Mucosa of rectum (tissue), 2 donors: ENCODE measurements at regions not wholly inside any gene's neighbourhood (a gene's known extent, or its start where the extent isn't known, plus 50 kb on each side); places are given as distances from the start of the nearest gene placed in this dataset.

ENCODE experiments used
- H3K27ac ChIP-seq, 2 donors: one replicate each; pipeline ENCODE4 v1.7.0; 2013; ENCODE audit warnings: inconsistent platforms in 2 of 2, low read depth in 2 of 2, low read length in 2 of 2
- H3K27me3 ChIP-seq, 2 donors: one replicate each; pipeline ENCODE4 v1.7.0; 2013; ENCODE audit warnings: low read length in 2 of 2; ENCODE audit not compliant: control insufficient read depth in 2 of 2, insufficient read depth in 2 of 2
- H3K36me3 ChIP-seq, 2 donors: one replicate each; pipeline ENCODE4 v1.7.0; 2013; ENCODE audit warnings: low read length in 2 of 2; ENCODE audit not compliant: control insufficient read depth in 2 of 2, insufficient read depth in 2 of 2
- H3K4me1 ChIP-seq, 2 donors: one replicate each; pipeline ENCODE4 v1.7.0; 2013; ENCODE audit warnings: low read length in 2 of 2, mild to moderate bottlenecking in 1 of 2; ENCODE audit not compliant: control insufficient read depth in 2 of 2, insufficient read depth in 2 of 2
- H3K4me3 ChIP-seq, 2 donors: one replicate each; pipeline ENCODE4 v1.7.0; 2013; ENCODE audit warnings: low read length in 2 of 2
- H3K9ac ChIP-seq, 2 donors: one replicate each; pipeline ENCODE4 v1.7.0; 2013; ENCODE audit warnings: low read length in 2 of 2, low read depth in 1 of 2, mild to moderate bottlenecking in 1 of 2
- H3K9me3 ChIP-seq, 2 donors: one replicate each; pipeline ENCODE4 v1.7.0; 2013; ENCODE audit warnings: low read length in 2 of 2; ENCODE audit not compliant: control insufficient read depth in 2 of 2
- donor health status: healthy.
- donor health status: Normal muscosa, but diverticular disease.

DNA sequence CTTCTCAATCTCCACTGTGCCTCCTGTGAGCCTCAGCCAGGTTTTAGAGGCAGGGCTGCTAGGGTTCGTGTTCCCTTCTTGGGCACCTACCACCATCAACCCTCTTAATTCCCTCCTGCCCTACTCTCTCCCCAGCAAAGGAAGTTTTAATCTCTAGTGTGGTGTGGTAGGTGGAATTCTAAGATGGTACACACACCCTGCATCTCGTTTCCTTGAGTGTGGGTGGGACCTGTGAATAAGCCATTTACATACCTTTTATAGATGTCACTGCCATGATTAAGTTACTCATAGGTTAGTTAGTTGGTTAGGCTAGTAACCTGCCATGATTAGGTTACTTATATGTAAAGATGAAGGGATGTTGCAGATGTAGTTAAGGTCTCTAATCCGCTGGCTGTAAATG, 114.8 kb upstream of the VRK1 start:
- Histone ChIP-seq H3K9ac (no peak overlapping the region), H3K9me3 (no peaks in the 10 kb centered on the region), H3K27ac (no peak overlapping the region), H3K36me3 (no peaks in the 10 kb centered on the region), H3K27me3 (no peaks in the 10 kb centered on the region), H3K4me1 (no peaks in the 10 kb centered on the region), H3K4me3 (no peak overlapping the region)

DNA sequence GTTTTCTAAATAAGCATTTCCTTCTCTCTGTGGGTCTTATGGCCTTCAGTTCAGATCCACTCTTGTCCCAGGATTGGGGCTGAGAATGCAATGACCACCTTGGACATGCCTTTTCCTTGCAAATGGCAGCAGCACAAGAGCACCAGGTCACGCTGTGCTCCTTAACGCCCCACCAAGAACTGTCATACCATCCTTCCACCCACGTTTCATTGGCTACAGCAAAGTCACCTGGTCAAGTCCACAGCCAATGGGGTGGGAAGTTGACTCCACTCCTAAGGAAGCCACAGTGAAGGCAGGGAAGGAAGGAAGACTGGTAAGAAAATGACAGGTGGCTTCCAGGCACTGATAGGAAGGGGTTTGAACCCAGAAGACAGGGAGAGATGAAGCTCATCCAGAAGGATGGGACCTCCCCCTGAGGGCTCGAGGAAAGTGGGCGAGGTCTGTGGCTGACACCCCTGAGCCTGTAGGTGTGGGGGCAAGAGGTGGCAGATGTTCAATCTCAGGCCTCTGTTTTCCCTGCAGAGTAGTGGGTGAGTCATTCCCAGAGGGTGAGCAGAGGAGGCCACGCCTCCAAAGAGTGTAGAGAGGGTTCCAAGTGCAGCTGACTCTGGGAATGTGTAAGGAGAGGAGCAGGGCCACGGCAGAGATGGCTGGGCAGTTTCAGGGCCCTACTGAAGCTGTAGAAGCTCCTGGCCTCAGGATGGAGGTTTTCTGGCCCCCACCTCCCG, 113.5 kb upstream of the VRK1 start:
- Histone ChIP-seq H3K27ac (no peak overlapping the region), H3K27me3 (no peaks in the 10 kb centered on the region), H3K36me3 (no peaks in the 10 kb centered on the region), H3K4me1 (no peaks in the 10 kb centered on the region), H3K9me3 (no peaks in the 10 kb centered on the region), H3K4me3 (no peak overlapping the region), H3K9ac (no peak overlapping the region)

- Histone ChIP-seq H3K9me3 (no peaks in the 10 kb centered on the region), H3K27ac (no peak overlapping the region), H3K27me3 (no peaks in the 10 kb centered on the region), H3K4me1 (no peaks in the 10 kb centered on the region), H3K36me3 (no peaks in the 10 kb centered on the region), H3K9ac (no peak overlapping the region), H3K4me3 (no peak overlapping the region)
These were observed 111.1 kb upstream of the VRK1 start for GRCh38 chr14:96686126-96686525.

- Histone ChIP-seq H3K4me1 (no peaks in the 10 kb centered on the region), H3K27me3 (no peaks in the 10 kb centered on the region), H3K4me3 (no peak overlapping the region), H3K9ac (no peak overlapping the region), H3K27ac (no peak overlapping the region), H3K36me3 (no peaks in the 10 kb centered on the region), H3K9me3 (no peaks in the 10 kb centered on the region)
These were observed 108.6 kb upstream of the VRK1 start for GRCh38 chr14:96688629-96689028.

DNA sequence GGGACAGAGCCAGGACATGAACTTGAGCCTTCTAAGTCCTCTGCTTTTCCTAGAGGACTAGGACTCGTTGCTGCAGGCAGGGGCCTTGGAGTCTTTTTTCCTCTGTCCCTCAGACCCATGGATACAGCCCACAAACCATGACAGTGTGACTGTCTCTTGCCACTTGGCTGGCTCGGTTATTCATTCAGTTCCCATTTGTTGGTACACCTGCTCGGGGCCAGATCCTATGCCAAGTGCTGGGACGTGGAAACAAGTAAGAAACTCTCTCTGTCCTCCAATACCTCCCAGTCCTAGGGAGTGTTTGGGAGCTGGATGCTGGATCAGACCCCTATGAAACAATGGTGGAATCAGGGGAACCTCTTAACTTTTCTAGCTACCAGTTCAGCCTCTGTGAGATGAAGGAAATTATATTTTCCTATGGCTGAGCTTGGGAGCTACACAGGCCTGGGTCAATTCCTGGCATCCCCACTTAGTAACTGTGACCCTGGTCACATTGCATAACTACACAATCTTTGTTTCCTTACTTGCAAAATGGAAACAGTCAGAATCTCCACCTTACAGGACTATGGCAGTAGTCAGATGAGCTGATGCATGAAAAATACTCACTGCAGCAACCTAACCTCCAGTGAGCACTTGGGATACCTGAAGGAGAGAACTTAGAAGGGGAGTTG, 106.3 kb upstream of the VRK1 start:
- no peak overlapping the region for H3K4me3 ChIP-seq
- H3K36me3 ChIP-seq = no peaks in the 10 kb centered on the region
- H3K9me3 ChIP-seq = no peaks in the 10 kb centered on the region
- no peak overlapping the region for H3K9ac ChIP-seq
- H3K27ac ChIP-seq = no peak overlapping the region
- no peaks in the 10 kb centered on the region for H3K4me1 ChIP-seq
- H3K27me3 ChIP-seq = no peaks in the 10 kb centered on the region

GRCh38 chr14:96693252-96693820, 103.8 kb upstream of the VRK1 start:
- Histone ChIP-seq H3K4me1 (no peaks in the 10 kb centered on the region), H3K9ac (no peak overlapping the region), H3K9me3 (no peaks in the 10 kb centered on the region), H3K27ac (no peak overlapping the region), H3K36me3 (no peaks in the 10 kb centered on the region), H3K4me3 (no peak overlapping the region), H3K27me3 (no peaks in the 10 kb centered on the region)

- Histone ChIP-seq H3K27me3 (no peaks in the 10 kb centered on the region), H3K27ac (no peak overlapping the region), H3K4me1 (no peaks in the 10 kb centered on the region), H3K4me3 (no peak overlapping the region), H3K9ac (no peak overlapping the region), H3K9me3 (no peaks in the 10 kb centered on the region), H3K36me3 (no peaks in the 10 kb centered on the region)
These were observed 103.2 kb upstream of the VRK1 start for GRCh38 chr14:96693987-96694386.

GRCh38 chr14:96698960-96699539, 98.1 kb upstream of the VRK1 start:
- no peaks in the 10 kb centered on the region for H3K9me3 ChIP-seq
- no peak overlapping the region for H3K27ac ChIP-seq
- H3K27me3 ChIP-seq = no peaks in the 10 kb centered on the region
- no peak overlapping the region for H3K4me3 ChIP-seq
- no peaks in the 10 kb centered on the region for H3K36me3 ChIP-seq
- H3K9ac ChIP-seq = no peak overlapping the region
- no peaks in the 10 kb centered on the region for H3K4me1 ChIP-seq

- Histone ChIP-seq H3K36me3 (no peaks in the 10 kb centered on the region), H3K4me3 (no peak overlapping the region), H3K4me1 (no peaks in the 10 kb centered on the region), H3K9ac (no peak overlapping the region), H3K9me3 (no peaks in the 10 kb centered on the region), H3K27me3 (no peaks in the 10 kb centered on the region), H3K27ac (no peak overlapping the region)
These were observed 97.5 kb upstream of the VRK1 start for GRCh38 chr14:96699666-96700065.

DNA sequence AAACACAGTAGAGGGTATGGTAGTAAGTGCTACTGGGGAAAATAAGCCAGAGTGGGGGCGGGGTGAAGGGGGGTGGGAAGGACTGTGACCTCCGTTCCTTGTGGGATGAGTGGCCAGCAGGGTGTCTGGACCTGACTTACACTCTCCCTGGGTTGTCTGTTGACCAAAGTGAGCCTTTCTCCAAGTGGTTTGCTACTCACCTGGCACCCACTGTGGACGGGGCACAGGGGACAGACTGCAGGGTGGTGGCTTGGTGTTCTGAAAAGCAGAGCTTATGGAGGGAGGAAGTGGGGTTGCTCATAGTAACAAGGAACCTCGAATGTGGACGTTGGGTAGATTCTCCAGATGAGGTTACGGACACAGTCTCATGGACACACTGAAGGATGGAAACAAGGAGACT, 94.4 kb upstream of the VRK1 start:
- Histone ChIP-seq H3K36me3 (no peaks in the 10 kb centered on the region), H3K4me3 (no peak overlapping the region), H3K9ac (no peak overlapping the region), H3K27me3 (no peaks in the 10 kb centered on the region), H3K4me1 (no peaks in the 10 kb centered on the region), H3K9me3 (no peaks in the 10 kb centered on the region), H3K27ac (no peak overlapping the region)
